ENCODE measurements at regions not wholly inside any gene's neighbourhood (a gene's known extent, or its start where the extent isn't known, plus 50 kb on each side); places are given as distances from the start of the nearest gene placed in this dataset.

DNA sequence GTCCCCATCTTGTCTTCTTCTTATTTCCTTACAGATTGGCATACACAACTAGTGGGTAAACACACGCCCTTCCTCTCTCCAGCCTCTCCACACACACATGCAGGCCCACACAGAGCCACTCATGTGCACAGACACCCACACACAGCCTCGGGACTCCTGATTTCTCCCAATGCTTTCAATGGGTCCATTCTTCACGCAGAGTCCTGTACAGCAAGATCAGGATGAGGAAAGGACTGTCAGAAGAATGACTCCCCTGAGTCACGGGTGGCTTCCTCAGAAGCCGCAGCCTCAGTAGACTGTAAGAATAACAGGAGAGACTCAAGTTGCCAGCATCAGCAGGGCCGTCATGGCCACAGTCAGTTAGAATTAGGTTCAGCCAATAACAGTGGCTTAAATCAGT lies 109.1 kb upstream of the GLI2 start:
- Histone ChIP-seq H2BK20ac (ENCODE audit: low read length) (no peak overlapping the region), H2AK5ac (ENCODE audit: low read depth, low read length) (no peak overlapping the region), H2BK120ac (replicated peaks; ENCODE audit: low read depth, low read length) (no peak overlapping the region), H2BK5ac (ENCODE audit: low read depth, low read length) (no peak overlapping the region), H3K79me2 (ENCODE audit: control insufficient read depth in 1 of 2, insufficient read depth in 2 of 2, low read length in 2 of 2) (no peaks in the 10 kb centered on the region), H3K18ac (ENCODE audit: extremely low read depth, low read length) (no peak overlapping the region), H3K4ac (replicated peaks; ENCODE audit: insufficient read length, low read depth, low read length) (no peak overlapping the region), H3K27ac (ENCODE audit: low read depth, low read length) (no peak overlapping the region), H3K56ac (replicated peaks; ENCODE audit: insufficient read length, low read depth, low read length) (no peak overlapping the region), H4K91ac (replicated peaks; ENCODE audit: insufficient read length, low read length) (no peak overlapping the region), H3K23ac (ENCODE audit: insufficient read length) (no peak overlapping the region), H3K36me3 (ENCODE audit: control insufficient read depth in 2 of 4, insufficient read depth in 4 of 4, low read length in 3 of 4) (no peaks in the 10 kb centered on the region), H3K4me3 (ENCODE audit: extremely low read depth in 1 of 4, insufficient read depth in 2 of 4, low read depth in 3 of 4, low read length in 4 of 4) (no peak overlapping the region), H2BK12ac (ENCODE audit: low read depth, low read length) (no peak overlapping the region), H4K5ac (ENCODE audit: insufficient read length, low read depth, low read length) (no peak overlapping the region), H2BK15ac (ENCODE audit: low read length) (no peak overlapping the region), H3K23me2 (ENCODE audit: low read depth, low read length) (no peaks in the 10 kb centered on the region; the same call in 1 of the 2 replicates), H3K9ac (replicated peaks in 1 of 4; ENCODE audit: extremely low read depth in 1 of 4, low read depth in 3 of 4, low read length in 3 of 4) (no peak overlapping the region), H4K20me1 (replicated peaks in 1 of 2; ENCODE audit: control insufficient read depth in 1 of 2, insufficient read depth in 2 of 2, low read length in 2 of 2) (no peaks in the 10 kb centered on the region), H3K14ac (ENCODE audit: insufficient read length) (no peak overlapping the region), H3K9me3 (ENCODE audit: insufficient read depth in 2 of 2, low read depth in 1 of 2, low read length in 1 of 2) (no peaks in the 10 kb centered on the region), H3K79me1 (ENCODE audit: low read depth, low read length) (no peaks in the 10 kb centered on the region), H3K4me1 (replicated peaks in 1 of 4; ENCODE audit: control insufficient read depth in 3 of 4, insufficient read depth in 4 of 4, low read length in 3 of 4) (no peaks in the 10 kb centered on the region), H4K8ac (ENCODE audit: extremely low read depth, insufficient read depth, low read length) (no peak overlapping the region), H3K27me3 (replicated peaks in 1 of 4; ENCODE audit: control insufficient read depth in 3 of 4, extremely low read depth in 1 of 4, insufficient read depth in 3 of 4, low read length in 3 of 4) (peaks cover 0 to 17% (median 4%) of the 10 kb centered on the region in 4 experiments; a peak in 4 of 7 replicates), H3K4me2 (ENCODE audit: insufficient read depth in 1 of 2, low read depth in 2 of 2, low read length in 2 of 2) (no peak overlapping the region), H2AFZ (ENCODE audit: low read length) (no peak overlapping the region)
- ChIA-PET CTCF (ENCODE audit: partially characterized antibody) (interaction anchor here (0.8 to 1.6 kb wide), 2 partner anchors 11 to 43 kb away, joined by 3 to 4 read pairs; no protein-coding TSS in a partner anchor), POLR2A (ENCODE audit: partially characterized antibody) (no interaction called here)
- WGBS, 2 experiments (ENCODE audit: extremely low coverage in 1 of 2, insufficient coverage in 1 of 2, insufficient read length in 1 of 2, insufficient replicate concordance in 2 of 2, low coverage in 1 of 2, low lambda C conversion rate in 2 of 2, missing lambda C conversion rate in 1 of 2), result 78% methylated on average over 6 of the region's 6 CpGs; no CpG with 5 or more reads in 1 of the 2 experiments
- FAIRE-seq (no peak), DNase-seq (ENCODE audit: low read depth in 1 of 2, low spot score in 2 of 2) (no peak)
- TF ChIP-seq BCL11A (IDR thresholded peaks at IDR 0.05; ENCODE audit: low read depth in 2 of 2, low read length in 2 of 2) (no peak), RFX5 (IDR thresholded peaks at IDR 0.05; ENCODE audit: borderline replicate concordance, low read depth, low read length) (no peak), SIX5 (IDR thresholded peaks at IDR 0.05; ENCODE audit: low read depth, low read length) (no peak)
